ENCODE measurements at regions not wholly inside any gene's neighbourhood (a gene's known extent, or its start where the extent isn't known, plus 50 kb on each side); places are given as distances from the start of the nearest gene placed in this dataset.

DNA sequence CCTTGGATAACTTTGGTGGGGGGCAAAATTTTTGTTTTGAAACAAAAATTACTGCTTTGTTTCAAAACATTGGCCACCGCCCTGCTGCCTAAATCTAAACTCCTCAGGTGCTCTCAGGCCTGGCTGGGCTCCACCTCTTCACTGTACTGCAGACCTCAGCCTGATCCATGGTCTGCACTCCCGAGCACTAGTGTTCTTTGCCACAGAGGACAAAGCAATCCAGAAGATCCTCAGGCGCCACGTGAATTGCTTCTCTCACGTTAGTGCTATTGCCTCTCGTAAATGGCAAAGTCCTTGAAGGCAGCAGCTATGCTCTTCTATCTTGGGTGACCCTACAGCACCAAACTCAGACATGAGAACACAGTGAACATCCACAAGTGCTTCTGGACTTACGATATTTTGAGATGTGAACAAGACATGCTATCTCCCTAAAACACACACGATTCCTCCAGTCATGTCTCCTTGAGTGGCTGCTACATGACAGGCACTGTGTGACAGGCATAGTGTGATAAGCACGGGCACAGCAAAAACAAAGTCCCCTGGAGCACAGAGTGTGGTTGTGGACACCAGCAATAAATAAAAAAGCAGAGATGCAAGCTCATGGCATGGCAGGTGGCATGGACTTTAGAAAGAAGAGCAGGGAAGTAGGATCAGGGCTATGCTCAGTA is 582.1 kb upstream of the DPP6 start:
- DNase-seq, result no peak

DNA sequence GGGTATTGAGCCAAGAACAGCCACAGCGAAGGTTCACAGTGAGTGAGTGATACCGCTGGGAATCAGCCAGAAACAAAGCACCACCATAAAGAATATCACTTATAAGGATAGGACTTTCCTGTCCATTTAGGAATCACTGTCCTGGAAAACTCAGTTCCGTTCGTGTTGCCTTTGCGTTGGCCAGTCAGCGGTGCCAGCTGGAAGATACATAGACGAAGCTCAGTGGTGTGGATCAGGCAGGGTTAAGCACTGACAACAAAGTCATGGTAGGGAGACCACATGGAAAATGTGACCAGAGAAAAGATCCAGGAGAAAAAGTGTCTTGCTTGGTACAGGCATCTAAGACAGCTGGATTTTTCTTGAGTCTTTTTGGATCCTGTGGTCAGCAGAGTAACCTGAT is 579.7 kb upstream of the DPP6 start:
- DNase-seq, result no peak

DNA sequence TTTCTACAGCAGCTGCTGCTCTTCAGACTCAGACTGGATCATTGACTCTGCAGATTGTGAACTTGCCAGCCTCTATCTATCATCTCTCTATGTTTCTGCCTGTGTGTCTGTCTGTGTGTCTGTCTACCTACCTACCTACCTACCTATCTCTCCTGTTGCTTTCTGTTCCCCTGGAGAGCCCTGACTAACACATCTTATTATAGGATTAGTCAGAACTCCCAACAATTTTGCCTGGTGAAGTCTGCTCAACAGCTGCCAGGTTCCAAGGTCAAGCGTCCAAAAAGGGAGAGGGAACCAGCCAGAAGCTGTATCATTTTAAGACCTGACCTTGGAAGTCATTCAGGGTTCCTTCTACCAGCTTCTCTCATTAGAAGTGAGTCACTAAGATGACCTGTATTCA is 579.0 kb upstream of the DPP6 start:
- no peak for DNase-seq

DNA sequence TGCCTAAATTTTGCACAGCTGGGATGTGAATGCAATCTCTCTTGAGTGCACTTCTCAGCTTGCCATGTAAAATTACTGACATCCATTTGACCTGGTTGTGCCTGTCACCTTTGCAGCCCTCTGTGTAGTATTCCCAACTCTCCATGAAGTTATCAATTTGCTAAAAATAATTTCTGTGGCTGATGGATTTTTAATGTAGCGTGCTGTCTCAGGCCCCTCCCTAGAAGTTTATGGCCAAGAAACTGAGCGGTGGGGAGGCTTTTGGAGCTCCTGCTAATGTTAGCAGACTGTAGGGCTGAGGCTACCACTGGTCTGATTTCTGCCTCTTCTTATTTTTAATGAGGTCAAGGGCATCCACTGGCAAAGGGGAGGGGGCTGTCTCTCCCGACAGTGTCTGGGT is 577.0 kb upstream of the DPP6 start:
- DNase-seq, result no peak

DNA sequence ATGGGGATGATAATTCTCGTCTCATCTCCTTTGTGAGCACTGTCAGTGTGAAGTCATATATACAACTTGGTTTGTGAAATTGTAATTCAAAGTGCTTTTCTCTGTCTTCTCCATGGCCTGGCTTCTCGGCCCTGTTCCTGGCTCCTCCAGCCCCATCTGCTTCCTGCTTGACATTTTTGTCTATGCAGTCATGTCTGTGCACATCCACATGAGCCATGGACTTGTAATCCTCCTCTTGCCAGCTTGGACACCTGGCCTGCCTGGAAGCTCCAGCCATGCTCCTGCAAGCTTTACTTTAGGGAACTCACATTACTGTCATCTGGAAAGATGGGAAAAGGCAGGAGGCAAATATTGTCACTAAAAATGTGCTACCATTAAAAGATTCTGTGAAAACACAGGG is 576.0 kb upstream of the DPP6 start:
- no peak for DNase-seq

DNA sequence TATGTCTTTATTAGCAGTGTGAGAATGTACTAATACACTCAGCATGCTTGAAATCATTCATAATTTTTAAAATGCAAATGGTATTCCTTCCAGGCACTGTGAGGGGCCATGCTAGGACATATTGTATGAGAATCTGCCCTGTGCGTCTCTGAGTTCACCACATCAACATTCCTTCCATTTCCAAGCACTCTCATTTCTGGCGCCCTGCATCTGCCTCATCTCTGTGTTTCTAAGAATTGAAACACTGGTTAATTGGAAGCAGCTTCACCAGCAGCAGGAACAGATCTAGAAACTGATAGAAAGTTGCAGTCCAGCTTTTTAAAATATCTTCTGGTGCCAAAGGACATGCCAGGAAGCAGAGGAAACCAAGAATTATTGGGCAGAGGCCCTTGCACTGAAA is 555.9 kb upstream of the DPP6 start:
- DNase-seq, result no peak

DNA sequence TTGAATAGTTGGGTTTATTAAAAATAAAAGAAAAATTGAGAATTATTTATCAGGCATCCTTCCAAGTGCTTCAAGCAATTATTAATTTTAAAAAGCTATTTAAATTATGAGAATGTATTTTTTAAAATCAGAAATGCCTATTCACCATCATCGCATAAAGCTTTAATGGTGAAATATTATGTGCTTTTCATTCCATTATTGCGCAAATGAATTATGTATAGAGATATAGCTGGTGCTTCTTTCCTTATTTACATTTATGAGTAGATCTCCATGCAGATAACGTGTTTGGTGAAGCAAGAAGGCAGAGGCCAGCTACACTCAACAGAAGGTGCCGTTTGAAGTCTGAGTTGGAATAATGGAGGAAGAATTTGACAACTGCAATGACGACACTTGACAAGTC is 549.1 kb upstream of the DPP6 start:
- DNase-seq, result no peak

DNA sequence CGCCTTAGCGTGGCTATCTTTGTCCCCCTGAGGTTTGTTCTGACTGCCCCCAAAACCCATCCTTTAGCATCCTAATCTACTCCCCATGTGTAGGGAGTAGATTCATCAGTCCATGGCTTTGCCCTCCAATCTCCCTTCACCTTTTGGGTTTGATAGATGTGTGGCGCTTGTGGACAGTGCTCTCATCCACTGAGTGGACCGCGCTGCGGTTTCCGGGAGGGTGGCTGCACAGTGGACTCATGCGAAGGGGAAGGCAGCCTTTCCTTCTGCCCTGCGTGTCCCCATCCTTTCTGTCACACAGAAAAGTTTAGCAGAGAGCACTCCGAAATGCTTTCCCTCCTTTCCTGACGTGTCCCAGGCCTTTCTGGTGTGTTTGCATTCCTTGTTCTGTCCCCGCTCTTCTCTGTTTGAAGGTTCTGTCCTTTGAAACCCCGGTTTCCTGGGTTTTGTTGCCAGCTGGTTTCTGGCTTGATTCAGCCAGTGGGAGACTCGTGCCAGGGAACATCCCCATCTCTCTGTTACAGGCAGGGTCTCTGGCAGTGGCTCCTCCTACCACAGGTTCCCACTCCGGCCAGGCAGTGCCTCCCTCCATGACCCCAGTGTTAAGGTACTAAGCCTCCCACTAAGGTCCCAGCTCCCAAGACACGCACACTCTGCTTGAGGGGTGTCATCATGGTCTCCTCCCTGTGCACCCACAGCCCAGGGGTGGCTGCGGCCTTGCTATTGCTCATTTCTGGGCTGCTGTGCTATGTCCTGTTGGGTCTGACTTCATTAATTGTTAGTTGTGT is 547.7 kb upstream of the DPP6 start:
- no peak for DNase-seq

DNA sequence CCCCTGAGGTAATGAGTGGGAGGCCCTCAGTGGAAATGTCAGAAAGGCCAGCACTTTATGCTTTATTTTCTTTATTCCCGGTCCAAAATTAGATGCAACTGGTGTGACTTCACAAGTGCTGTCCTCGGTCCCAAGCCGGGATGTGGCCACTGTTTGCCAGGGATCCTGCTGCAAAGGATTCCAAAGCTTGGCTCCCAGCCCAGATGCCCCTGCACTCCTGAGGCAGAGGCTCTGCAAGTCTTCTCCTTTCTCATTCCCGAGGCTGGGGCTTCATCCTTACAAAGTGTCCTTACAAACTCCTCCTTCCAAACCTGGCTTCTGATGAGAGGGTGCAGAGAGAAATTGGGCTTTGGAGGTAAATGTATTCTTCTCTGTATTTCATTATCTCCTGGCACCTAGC is 544.3 kb upstream of the DPP6 start:
- DNase-seq, result no peak

DNA sequence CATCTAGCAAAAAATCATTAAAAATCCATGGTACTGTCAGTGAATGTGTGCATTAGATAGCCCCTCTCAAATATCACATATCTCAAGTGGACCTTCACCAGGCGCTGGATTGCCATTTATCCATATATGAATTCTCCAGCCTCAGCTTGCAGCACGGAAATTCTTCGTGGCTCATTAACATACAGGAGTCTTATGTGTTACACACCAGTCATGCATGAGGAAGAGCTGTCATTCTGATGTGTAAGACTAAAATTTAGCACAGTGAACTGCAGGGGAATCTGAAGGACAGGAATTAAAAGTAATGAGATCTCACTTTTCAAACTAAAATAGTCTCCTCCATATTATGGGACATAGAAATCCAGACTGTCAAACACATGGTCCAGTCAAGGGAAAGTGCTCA is 542.4 kb upstream of the DPP6 start:
- DNase-seq, result no peak

DNA sequence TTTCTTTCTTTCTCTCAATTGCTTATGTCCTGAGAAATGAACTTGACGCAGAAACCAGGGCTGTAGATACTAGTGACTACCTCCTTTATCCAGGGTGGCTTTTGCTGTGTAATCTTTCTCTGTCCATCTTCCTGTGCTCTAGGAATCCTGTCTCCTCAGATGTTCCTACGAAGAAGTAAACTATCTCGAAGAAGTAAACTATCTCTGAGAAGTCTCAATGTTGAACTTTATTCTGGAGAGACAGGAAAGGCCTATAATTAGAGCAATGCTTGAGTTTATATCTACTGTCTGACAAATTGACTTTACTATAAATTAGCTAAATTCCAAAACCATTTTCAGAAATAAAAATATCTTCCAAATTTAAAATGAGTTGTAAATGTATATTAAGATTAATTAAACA is 541.5 kb upstream of the DPP6 start:
- no peak for DNase-seq

DNA sequence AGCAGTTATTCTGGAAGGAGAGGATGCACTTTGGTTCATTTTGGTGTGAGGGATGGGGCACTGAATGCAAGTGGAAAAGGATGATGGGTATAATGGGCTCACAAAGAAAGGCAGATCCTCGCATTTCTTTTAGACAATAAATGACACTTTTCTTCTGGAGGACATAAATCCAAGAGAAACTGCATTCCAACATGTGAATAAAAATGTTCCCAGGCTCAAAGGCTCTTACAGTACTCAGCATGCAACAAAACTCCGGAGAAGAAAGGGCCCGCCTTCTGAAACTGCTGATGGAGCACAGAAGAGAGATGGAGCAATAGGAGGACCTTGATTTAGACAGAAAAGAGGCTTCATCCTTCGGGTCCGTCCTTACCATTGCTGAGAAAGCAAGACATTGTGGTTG is 538.2 kb upstream of the DPP6 start:
- DNase-seq, result no peak

DNA sequence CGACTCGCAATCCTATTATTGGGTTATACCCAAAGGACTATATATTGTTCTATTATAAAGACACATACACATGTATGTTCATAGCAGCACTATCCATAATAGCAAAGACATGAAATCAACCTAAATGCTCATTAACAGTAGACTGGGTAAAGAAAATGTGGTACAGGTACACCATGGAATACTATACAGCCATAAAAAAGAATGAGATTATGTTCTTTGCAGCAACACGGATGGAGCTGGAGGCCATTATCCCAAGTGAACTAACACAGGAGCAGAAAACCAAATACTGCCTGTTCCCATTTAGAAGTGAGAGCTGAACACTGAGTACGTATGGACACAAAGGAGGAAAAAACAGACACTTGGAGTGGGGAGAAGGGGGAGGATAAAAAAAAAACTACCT is 536.8 kb upstream of the DPP6 start:
- DNase-seq, result no peak

DNA sequence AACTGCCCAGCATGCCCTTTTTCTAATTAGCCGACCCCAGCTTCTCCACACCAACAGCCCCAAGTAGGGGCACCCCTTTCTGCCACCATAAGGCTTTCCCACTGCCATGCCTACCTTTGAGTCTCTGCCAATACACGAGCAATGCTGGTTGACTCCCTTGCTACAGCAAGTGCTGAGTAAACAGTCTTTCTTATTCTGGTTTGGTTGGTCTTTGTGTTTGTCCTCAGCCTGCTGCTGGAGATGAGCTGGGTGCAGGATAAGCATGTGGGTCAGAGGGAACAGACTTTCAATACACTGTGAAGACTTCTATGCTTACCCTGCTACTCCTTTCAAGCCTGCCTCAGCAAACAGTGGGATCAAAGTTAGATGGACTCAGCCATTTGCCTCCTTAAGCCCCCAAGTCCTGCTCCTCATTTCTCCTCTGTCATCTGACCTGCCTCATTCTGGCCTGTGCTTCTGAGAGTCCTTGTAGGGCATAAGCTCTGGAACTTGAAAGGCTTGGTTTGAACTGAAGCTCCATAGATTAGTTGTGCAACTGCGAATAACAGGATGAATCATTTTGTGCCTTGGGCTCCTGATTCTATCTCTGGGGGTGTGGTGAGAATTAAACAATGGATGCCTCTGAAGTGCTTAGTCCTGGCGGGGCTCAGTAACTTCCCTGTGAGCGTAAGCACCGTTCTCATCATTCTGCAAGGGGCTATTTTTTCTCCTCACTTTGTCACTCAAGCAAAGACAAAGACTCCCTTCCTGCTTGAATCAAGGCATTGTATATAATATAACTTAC is 533.8 kb upstream of the DPP6 start:
- no peak for DNase-seq

DNA sequence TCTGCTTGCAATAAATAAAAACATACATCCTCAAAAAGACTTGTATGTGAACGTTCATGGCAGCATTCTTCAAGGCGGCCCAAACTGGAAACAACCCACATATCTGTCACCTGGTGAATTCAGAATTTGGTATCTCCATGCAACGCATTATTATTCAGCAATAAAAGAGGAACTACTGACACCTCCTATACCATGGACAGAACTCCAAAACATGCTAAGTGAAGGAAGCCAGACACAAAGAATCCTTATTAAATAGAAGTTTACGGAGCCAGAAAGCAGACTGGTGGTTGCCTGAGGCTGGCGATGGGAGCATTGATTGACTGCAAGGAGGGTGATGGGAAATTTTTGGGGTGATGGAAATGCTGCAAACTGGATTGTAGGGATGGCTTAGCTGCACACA is 530.8 kb upstream of the DPP6 start:
- DNase-seq, result no peak

DNA sequence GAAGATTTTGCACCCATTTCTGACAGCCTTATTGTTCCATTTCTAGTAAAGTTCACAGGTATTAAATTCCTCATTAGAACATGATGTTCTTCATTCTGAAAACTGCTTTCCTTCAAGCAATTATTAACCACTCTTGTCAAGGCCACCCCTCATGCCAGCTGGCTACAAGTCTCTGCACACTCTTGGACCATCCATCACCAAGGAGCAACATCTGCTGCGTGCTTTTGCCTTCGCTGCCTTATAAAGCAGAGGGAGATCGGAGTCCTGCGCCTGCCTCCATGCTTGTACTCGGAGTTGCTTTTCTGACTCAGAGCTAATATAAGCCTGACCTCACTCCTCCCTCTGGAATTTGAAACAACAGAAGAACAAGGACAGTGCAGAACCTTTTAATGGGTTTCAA is 529.9 kb upstream of the DPP6 start:
- no peak for DNase-seq

DNA sequence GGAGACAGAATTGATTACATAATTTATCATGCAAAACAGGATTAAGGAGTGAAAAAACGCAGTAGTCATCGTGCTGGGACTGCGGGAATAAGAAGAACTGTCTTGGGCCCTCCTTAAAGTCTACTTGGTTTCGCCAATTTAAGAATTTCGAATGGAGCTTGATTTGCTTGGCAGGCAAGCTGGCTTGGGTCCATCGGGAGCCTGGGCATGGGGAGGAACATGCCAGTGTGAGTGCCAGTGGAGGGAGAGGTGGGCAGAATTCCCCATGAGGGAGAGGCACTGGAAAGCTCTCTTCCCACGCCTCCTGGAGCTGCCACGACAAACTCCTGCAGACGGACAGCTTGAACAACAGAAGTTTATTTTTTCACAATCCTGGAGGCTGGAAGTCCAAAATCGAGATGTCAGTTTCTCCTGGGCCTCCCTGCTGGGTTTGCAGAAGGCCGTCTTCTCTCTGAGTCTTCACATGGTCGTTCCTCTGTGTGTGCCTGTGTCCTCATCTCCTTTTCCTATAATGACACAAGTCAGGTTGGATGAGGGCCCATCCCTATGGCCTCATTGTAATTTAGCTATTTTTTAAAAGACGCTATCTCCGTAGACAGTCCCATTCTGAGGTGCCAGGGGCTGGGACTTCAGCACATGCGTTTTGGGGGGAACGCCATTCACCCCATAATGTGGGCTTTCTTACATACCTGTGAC is 528.7 kb upstream of the DPP6 start:
- no peak for DNase-seq

DNA sequence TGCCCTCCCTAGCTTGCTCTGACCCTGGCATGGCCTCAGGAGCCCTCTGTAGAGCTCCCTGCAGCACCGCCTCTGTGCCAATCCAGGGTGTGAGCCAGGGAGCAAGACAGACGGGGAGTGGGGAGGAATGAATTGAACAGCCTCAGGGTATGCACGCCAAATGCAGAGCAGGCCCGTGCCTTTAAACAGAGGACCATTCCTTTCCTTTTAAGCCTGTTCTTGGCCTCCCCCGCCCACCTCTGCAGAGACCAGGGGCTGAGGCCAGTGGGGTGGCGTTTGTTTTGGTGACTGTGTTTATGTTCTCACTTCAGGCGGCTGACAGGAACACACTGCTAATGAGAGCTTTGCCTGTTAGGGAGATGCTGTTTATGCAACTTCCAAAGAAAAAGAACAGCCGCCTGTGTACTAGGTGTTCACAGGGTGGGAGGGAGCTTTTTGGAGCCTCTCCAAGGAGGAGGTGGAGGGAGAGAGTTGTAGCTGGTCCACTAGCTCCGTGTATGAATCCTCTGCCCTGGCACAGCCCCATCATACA is 528.1 kb upstream of the DPP6 start:
- no peak for DNase-seq

DNA sequence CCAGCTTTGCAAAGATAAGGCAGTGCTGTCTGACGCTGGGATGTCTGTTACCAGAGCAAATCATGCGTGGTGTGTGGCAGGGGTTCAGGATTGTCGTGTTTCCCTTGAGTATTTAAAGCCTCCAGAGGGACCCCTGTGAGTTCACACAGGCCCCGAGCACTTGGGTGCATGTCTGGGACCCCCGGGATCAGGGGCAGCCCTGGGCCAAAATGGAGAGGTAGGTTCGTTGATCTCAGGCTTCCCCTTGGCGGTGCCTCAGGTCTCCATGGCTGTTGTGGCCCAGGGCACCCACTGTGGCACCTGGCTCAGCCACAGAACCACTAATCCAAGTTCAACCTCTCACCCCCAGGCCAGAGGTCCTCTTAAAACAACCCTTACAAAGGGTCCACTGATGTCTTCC is 523.1 kb upstream of the DPP6 start:
- DNase-seq, result no peak

DNA sequence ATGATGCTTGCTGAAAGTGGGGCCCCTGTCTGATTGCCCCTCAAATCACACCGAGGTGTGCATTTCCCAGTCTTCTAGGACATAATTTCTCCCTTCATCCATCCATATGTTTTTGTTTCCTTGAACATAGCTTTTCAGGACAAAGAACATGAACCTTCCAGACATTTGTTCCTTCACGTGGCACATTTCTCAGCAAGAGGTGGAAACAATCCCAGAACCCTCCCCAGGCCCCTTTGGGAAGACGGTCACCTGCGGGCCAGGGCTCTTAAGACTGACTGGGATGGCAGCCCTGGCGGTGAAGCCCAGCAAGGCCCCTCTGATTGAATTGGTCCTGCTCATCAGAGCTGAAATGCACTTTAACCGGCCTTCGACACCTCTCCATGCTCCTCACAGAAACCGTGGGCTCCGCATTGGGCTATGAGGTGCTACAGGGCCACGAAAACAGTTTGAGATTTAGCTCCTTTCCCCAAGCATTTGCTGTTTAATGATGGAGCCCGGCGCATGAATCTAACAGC is 522.5 kb upstream of the DPP6 start:
- DNase-seq, result no peak

DNA sequence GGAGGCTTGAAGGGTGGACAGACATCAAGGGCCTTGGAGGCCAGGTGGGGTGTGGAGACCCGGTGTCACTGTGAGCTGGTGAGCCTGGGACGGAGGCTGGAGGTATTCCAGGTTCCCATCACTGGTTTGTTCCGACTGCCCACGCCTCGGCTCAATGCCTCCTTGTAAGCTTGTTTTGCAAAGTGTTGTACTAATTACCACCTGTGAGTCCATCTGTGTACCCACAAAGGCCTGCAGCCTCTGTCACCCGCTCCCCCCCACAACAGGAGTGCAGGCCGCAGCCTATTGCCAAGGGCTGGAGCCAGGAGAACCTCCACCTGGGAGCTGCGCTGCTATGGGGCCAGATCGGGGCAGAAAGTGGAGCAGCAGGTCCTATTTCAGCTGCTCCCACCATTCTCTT is 521.8 kb upstream of the DPP6 start:
- DNase-seq, result no peak

DNA sequence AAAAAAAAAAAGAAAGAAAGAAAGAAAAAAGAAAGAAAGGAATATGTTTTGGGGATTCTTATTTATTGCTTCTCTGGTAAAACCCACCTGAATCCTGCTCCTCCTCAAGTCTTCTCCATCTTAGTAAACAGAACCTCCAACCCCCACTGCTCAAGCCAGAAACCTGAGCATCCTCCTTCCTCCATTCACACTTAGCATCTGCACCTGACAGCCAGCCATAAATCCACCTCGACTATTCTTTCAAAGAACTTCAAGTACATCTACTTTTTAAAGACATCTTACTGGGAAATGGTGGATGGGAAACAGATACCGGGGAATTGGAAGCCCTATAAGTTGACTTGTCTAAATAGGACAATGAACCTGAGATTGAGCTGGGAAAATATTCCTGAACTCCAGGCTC is 519.9 kb upstream of the DPP6 start:
- DNase-seq, result no peak

DNA sequence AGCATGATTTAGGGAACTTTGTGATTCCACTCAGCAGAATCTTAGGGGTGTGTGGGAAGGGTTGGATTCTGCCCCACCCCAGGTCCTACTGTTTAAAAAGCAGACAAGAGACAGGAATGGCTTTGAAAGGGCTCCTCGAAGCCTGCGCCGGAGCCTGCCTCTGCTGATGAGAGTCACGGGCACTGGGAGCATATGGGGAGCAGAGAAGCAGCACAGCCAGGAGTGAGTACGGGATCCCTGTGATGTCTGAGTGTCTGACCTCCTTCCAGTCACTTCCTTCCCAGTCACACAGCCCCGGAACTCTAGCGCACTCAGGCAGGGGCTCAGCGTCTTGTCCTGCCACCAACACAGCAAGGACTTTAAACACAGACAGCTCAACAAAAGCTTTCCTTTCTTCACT is 514.9 kb upstream of the DPP6 start:
- no peak for DNase-seq
